GM06990 (cell line): ENCODE measurements at regions not wholly inside any gene's neighbourhood (a gene's known extent, or its start where the extent isn't known, plus 50 kb on each side); places are given as distances from the start of the nearest gene placed in this dataset.
"Not testable (repeated sequence)": the region's sequence is repeated elsewhere in the genome, so short reads cannot be mapped to it uniquely, and the experiment has no call there.

Source experiments
- DNase-seq: peaks from one replicate; pipeline ENCODE4 v3.0.0-alpha.2; 2011; ENCODE audit not compliant: insufficient read length; ENCODE audit errors: extremely low read depth
- H3K27me3 ChIP-seq: replicated peaks from 2 replicates; pipeline ENCODE4 v1.6.0; 2011; ENCODE audit warnings: low read length; ENCODE audit not compliant: control insufficient read depth, insufficient read depth
- H3K36me3 ChIP-seq: 2 replicates; pipeline ENCODE4 v1.5.1; 2011; ENCODE audit warnings: low read length; ENCODE audit not compliant: control insufficient read depth, insufficient read depth
- H3K4me3 ChIP-seq: replicated peaks from 2 replicates; pipeline ENCODE4 v1.5.1; 2011; ENCODE audit warnings: low read depth, mild to moderate bottlenecking, control low read depth, low read length
- CTCF ChIP-seq: IDR thresholded peaks from 2 replicates; pipeline ENCODE4 v1.5.1; 2011; ENCODE audit warnings: low read length, control low read depth, mild to moderate bottlenecking, inconsistent platforms; ENCODE audit not compliant: insufficient read depth, poor library complexity, severe bottlenecking

GRCh38 chr16:9014389-9014788, 50.7 kb upstream of the USP7 start:
- no peak overlapping the region for H3K4me3 ChIP-seq
- H3K27me3 ChIP-seq, result no peaks in the 10 kb centered on the region
- no peak for DNase-seq

GRCh38 chr16:9015489-9015888, 51.8 kb upstream of the USP7 start:
- H3K27me3 ChIP-seq, result no peaks in the 10 kb centered on the region
- TF ChIP-seq CTCF, result no peak
- DNase-seq, result no peak
- no peak overlapping the region for H3K4me3 ChIP-seq
- no peaks in the 10 kb centered on the region for H3K36me3 ChIP-seq

More at GRCh38 chr16:9014389-9014788, 50.7 kb upstream of the USP7 start:
- H3K36me3 ChIP-seq, result no peaks in the 10 kb centered on the region
- no peak for TF ChIP-seq CTCF

- not testable (repeated sequence) for DNase-seq, H3K4me3 ChIP-seq, H3K27me3 ChIP-seq, H3K36me3 ChIP-seq
Observed at GRCh38 chr16:9016005-9016404, 52.3 kb upstream of the USP7 start.

- Histone ChIP-seq H3K4me3 (no peak overlapping the region), H3K36me3 (no peaks in the 10 kb centered on the region), H3K27me3 (no peaks in the 10 kb centered on the region)
- TF ChIP-seq CTCF, result no peak
- no peak for DNase-seq
Observed at GRCh38 chr16:9016824-9017223, 53.1 kb upstream of the USP7 start.

GRCh38 chr16:9027070-9027799, 63.5 kb upstream of the USP7 start:
- TF ChIP-seq CTCF, result no peak
- Histone ChIP-seq H3K36me3 (no peaks in the 10 kb centered on the region), H3K27me3 (no peaks in the 10 kb centered on the region), H3K4me3 (no peak overlapping the region)
- no peak for DNase-seq

- not testable (repeated sequence) for H3K4me3 ChIP-seq, H3K36me3 ChIP-seq, H3K27me3 ChIP-seq, DNase-seq
Observed at GRCh38 chr16:9028491-9028890, 63.0 kb upstream of the HAPSTR1 start.

GRCh38 chr16:9031107-9031506, 60.3 kb upstream of the HAPSTR1 start:
- TF ChIP-seq CTCF, result no peak
- no peak overlapping the region for H3K4me3 ChIP-seq
- no peaks in the 10 kb centered on the region for H3K36me3 ChIP-seq
- no peaks in the 10 kb centered on the region for H3K27me3 ChIP-seq
- DNase-seq, result no peak
